AG04450 (cell line): ENCODE measurements at regions not wholly inside any gene's neighbourhood (a gene's known extent, or its start where the extent isn't known, plus 50 kb on each side); places are given as distances from the start of the nearest gene placed in this dataset.

Experiments used
- CTCF ChIA-PET: fragments of 300-600, 350-600 bp; formaldehyde crosslinking; extraction: SDS; loops from one replicate; lab custom pipeline; 2022; ENCODE audit warnings: antibody characterized with exemption, inconsistent platforms; lab: Charles Lee
- POLR2A ChIA-PET: fragments of 350-600 bp; formaldehyde crosslinking; extraction: SDS; loops from one replicate; lab custom pipeline; 2021; ENCODE audit warnings: antibody characterized with exemption, inconsistent platforms; lab: Yijun Ruan, JAX
- DNase-seq: peaks from one replicate; pipeline ENCODE4 v3.0.0-alpha.2; 2011; ENCODE audit warnings: low read depth, low spot score
- H3K27ac ChIP-seq: one replicate; pipeline ENCODE4 v1.5.1; 2012; ENCODE audit warnings: low read depth, low read length, control low read depth
- H3K27me3 ChIP-seq: one replicate; pipeline ENCODE4 v1.6.0; 2012; ENCODE audit warnings: low read length; ENCODE audit not compliant: control insufficient read depth, insufficient read depth
- H3K4me3 ChIP-seq: 2 replicates; pipeline ENCODE4 v1.5.1; 2011; ENCODE audit warnings: mild to moderate bottlenecking, low read depth, low read length, control low read depth
- H3K9me3 ChIP-seq: 2 replicates; pipeline ENCODE4 v1.5.1; 2012; ENCODE audit warnings: low read length; ENCODE audit not compliant: control insufficient read depth, insufficient read depth
- TF ChIP-seq, protein P1 (sequence below): IDR thresholded peaks from 2 replicates; pipeline ENCODE4 v1.5.1; 2011; ENCODE audit warnings: low read depth, low read length, control low read depth, inconsistent platforms

DNA sequence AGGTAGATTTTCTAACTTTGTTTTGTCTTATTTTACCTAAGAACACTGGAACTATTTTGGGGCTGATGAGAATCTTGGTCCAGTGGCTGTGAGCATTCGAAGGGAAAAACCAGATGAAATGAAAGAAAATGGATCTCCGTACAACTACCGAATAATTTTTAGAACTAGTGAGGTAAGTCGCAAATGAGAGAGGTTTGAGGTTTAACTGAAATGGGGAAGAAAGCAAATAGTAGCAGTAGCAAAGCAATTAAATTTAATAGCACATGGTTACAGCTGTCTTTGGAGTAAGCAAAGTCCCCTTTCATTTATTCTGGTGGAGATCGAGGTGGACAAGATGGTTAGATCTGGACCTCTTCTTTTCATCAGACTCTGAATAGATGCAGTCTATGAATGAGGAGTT lies 313.5 kb upstream of the RGS6 start:
- ChIA-PET POLR2A (no interaction called here), CTCF (interaction anchor here (0.6 to 0.7 kb wide), 2 partner anchors 15 to 480 kb away, joined by 3 to 4 read pairs; no protein-coding TSS in a partner anchor)
- TF ChIP-seq, protein P1, sequence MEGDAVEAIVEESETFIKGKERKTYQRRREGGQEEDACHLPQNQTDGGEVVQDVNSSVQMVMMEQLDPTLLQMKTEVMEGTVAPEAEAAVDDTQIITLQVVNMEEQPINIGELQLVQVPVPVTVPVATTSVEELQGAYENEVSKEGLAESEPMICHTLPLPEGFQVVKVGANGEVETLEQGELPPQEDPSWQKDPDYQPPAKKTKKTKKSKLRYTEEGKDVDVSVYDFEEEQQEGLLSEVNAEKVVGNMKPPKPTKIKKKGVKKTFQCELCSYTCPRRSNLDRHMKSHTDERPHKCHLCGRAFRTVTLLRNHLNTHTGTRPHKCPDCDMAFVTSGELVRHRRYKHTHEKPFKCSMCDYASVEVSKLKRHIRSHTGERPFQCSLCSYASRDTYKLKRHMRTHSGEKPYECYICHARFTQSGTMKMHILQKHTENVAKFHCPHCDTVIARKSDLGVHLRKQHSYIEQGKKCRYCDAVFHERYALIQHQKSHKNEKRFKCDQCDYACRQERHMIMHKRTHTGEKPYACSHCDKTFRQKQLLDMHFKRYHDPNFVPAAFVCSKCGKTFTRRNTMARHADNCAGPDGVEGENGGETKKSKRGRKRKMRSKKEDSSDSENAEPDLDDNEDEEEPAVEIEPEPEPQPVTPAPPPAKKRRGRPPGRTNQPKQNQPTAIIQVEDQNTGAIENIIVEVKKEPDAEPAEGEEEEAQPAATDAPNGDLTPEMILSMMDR: no peak
- Histone ChIP-seq H3K4me3 (no peak overlapping the region), H3K27me3 (no peaks in the 10 kb centered on the region), H3K9me3 (no peaks in the 10 kb centered on the region), H3K27ac (no peak overlapping the region)
- DNase-seq: no peak

GRCh38 chr14:71619472-71619871 lies 312.8 kb upstream of the RGS6 start:
- ChIA-PET CTCF (interaction anchor here (0.6 to 0.7 kb wide), 2 partner anchors 14 to 481 kb away, joined by 3 to 4 read pairs; no protein-coding TSS in a partner anchor), POLR2A (no interaction called here)
- Histone ChIP-seq H3K27ac (no peak overlapping the region), H3K4me3 (no peak overlapping the region), H3K9me3 (no peaks in the 10 kb centered on the region), H3K27me3 (no peaks in the 10 kb centered on the region)
- no peak for DNase-seq
- TF ChIP-seq, protein P1: no peak

DNA sequence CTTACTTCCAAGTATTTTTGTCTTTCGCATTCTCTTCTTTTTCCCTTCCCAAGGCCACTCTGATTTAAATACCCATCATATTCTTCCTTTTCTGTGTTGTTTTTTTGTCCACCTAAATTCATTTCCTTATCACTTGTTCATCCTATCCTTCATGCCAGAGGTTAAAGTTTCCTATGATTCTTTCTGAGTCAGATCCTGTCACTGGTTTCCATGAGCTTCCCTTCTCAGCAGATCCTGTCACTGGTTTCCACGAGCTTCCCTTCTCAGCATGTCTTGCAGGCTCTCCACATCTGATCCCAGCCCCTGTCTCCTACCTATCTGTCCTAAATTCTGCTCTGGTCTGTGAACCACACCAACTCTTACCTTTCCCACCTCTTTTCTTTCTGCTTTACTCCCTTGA lies 311.8 kb upstream of the RGS6 start:
- ChIA-PET CTCF (no interaction called here), POLR2A (no interaction called here)
- H3K9me3 ChIP-seq: no peaks in the 10 kb centered on the region
- TF ChIP-seq, protein P1: no peak
- H3K27me3 ChIP-seq: no peaks in the 10 kb centered on the region
- no peak for DNase-seq
- H3K27ac ChIP-seq: no peak overlapping the region
- no peak overlapping the region for H3K4me3 ChIP-seq

DNA sequence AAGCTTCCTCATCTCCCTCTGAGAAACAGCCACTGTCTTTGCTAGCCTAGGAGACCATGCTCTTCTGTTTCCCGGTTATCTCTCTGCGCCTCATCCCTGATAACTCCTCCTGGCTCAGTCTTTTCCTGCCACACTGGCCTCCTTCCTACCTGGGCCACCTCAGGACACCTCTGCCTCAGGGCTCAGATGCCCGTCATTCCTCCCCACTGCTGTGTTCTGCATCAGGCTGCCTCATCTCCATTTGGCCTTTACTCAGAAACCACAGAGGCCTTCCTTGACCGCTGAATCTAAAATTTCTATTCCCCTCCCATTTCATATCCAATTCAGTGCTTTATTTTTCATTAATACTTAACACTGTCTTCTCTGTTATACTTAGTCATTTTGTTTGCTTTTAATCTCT lies 311.0 kb upstream of the RGS6 start:
- H3K27me3 ChIP-seq: no peaks in the 10 kb centered on the region
- H3K4me3 ChIP-seq: no peak overlapping the region
- no peak overlapping the region for H3K27ac ChIP-seq
- ChIA-PET CTCF (no interaction called here), POLR2A (no interaction called here)
- H3K9me3 ChIP-seq: no peaks in the 10 kb centered on the region
- TF ChIP-seq, protein P1: no peak
- no peak for DNase-seq

DNA sequence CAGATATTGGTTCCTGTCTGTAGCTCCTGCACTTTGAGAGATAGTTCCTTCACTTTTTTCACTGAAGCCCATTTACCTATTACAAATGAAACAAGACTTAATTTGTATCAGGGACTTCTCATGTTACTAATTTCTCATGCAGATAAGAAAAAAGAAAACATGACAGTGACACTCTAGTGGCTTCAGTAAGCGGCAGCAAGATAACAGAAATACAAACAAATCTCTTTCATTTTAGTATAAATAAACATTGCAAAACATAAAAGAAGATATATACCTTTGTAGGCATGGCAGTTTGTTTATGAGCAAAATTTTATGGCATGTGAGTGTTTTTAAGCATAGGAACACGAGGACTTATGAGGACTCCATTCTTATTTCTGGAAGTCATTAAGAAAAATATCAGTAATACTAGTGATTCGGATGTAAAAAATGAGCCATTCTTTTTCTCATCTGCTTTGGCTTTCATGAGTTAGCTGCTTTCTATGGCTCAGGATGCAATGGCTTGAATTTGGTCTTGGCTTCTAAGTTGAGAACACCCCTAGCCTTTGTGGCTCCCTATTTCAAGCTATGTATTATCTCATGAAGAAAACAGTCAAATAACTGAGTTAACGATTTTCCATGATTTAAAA lies 310.1 kb upstream of the RGS6 start:
- no peak overlapping the region for H3K4me3 ChIP-seq
- no peak overlapping the region for H3K27ac ChIP-seq
- DNase-seq: no peak
- TF ChIP-seq, protein P1: no peak
- ChIA-PET POLR2A (no interaction called here), CTCF (no interaction called here)
- no peaks in the 10 kb centered on the region for H3K27me3 ChIP-seq
- no peaks in the 10 kb centered on the region for H3K9me3 ChIP-seq
